PC-9 (cell line): ENCODE measurements at regions not wholly inside any gene's neighbourhood (a gene's known extent, or its start where the extent isn't known, plus 50 kb on each side); places are given as distances from the start of the nearest gene placed in this dataset.

Source experiments
- BruUV-seq: library from RNA; stranded (reverse); fragments of 400-500 nt; replicated peaks from 2 replicates; lab custom pipeline; 2021; lab: Mats Ljungman, UMichigan
- CTCF ChIA-PET: fragments of 300-600 bp; sonication (Branson Sonifier 250); formaldehyde crosslinking; loops from one replicate; lab custom pipeline; 2022; ENCODE audit warnings: antibody characterized with exemption; lab: Charles Lee
- POLR2A ChIA-PET: fragments of 300-600 bp; sonication (Branson Sonifier 250); formaldehyde crosslinking; loops from one replicate; lab custom pipeline; 2022; ENCODE audit warnings: antibody characterized with exemption; ENCODE audit not compliant: unreplicated experiment; lab: Charles Lee
- DNase-seq, 2 experiments: peaks; one replicate each; pipeline versions ENCODE4 v3.0.0 to v3.0.0-alpha.2; 2015 to 2022; ENCODE audit warnings: mixed read lengths in 1 of 2
- H2AFZ ChIP-seq: fragments of 200-600 bp; sonication (generic); 2 replicates; pipeline ENCODE4 v1.8.1; 2017; ENCODE audit warnings: antibody characterized with exemption
- H3F3A ChIP-seq: fragments of 200-600 bp; sonication (generic); 2 replicates; pipeline ENCODE4 v1.8.1; 2017; ENCODE audit warnings: antibody characterized with exemption, mild to moderate bottlenecking, low read depth; ENCODE audit not compliant: insufficient read depth
- H3K27ac ChIP-seq: fragments of 200-600 bp; sonication (generic); 2 replicates; pipeline ENCODE4 v1.6.1; 2016; ENCODE audit warnings: mixed run types
- H3K27me3 ChIP-seq: fragments of 200-600 bp; sonication (generic); 2 replicates; pipeline ENCODE4 v1.6.1; 2016; ENCODE audit warnings: low read depth, mixed run types; ENCODE audit not compliant: insufficient read depth
- H3K36me3 ChIP-seq: fragments of 200-600 bp; sonication (generic); 2 replicates; pipeline ENCODE4 v1.6.1; 2016; ENCODE audit warnings: low read depth, mixed run types
- H3K4me1 ChIP-seq: fragments of 200-600 bp; sonication (generic); replicated peaks from 2 replicates; pipeline ENCODE4 v1.6.1; 2016; ENCODE audit warnings: mixed run types; ENCODE audit not compliant: insufficient read depth
- H3K4me2 ChIP-seq: fragments of 200-600 bp; sonication (generic); 2 replicates; pipeline ENCODE4 v1.6.1; 2017; ENCODE audit warnings: mixed run types
- H3K4me3 ChIP-seq: fragments of 200-600 bp; sonication (generic); 2 replicates; pipeline ENCODE4 v1.6.1; 2016; ENCODE audit warnings: mixed run types
- H3K79me2 ChIP-seq: fragments of 200-600 bp; sonication (generic); 2 replicates; pipeline ENCODE4 v1.6.1; 2017; ENCODE audit warnings: low read depth, mixed run types
- H3K9me2 ChIP-seq: fragments of 200-600 bp; sonication (generic); 2 replicates; pipeline ENCODE4 v1.8.1; 2017; ENCODE audit warnings: mild to moderate bottlenecking; ENCODE audit not compliant: insufficient read depth
- H3K9me3 ChIP-seq: fragments of 200-600 bp; sonication (generic); 2 replicates; pipeline ENCODE4 v1.8.1; 2016; ENCODE audit warnings: low read depth; ENCODE audit not compliant: insufficient read depth
- H4K20me1 ChIP-seq: fragments of 200-600 bp; sonication (generic); 2 replicates; pipeline ENCODE4 v1.8.1; 2017; ENCODE audit not compliant: insufficient read depth
- EZH2 ChIP-seq: fragments of 200-600 bp; sonication (generic); IDR thresholded peaks from 2 replicates; pipeline ENCODE4 v1.8.0; 2017; ENCODE audit warnings: antibody characterized with exemption, low read depth
- intact Hi-C: fragments of 100-400 bp; cut with micrococcal nuclease; formaldehyde crosslinking; loops from one replicate; pipeline ENCODE4 v1.10.0; 2022; ENCODE audit not compliant: unreplicated experiment
- TF ChIP-seq, protein P1 (sequence below): fragments of 200-600 bp; sonication (generic); conservative IDR thresholded peaks from 2 replicates; pipeline ENCODE4 v1.6.1; 2017; ENCODE audit warnings: mixed run types, antibody characterized with exemption, mild to moderate bottlenecking, moderate library complexity

DNA sequence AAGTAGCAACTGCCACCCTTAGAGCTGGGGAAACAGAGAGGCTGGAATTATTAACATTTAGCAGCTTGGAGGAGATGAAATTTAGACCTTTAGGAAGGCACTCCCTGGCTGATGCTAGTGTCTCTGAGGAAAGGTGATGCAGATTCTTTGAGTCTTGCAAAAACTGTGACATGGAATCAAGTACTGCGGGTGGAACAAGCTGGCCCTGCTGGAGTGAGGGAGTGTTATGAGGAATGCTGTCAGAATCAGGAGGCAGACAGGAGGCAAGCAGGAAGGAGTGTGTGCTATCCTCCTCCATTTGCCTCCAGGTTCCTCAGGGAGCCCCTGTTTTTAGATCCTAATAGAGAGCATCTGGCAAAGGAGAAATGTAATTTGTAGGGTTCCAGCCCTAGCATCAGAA is 391.7 kb upstream of the PITX2 start:
- H3K36me3 ChIP-seq = no peaks in the 10 kb centered on the region
- H3K4me3 ChIP-seq = no peak overlapping the region
- no peak for DNase-seq
- H2AFZ ChIP-seq = no peak overlapping the region
- no TSS peak for BruUV-seq
- intact Hi-C loops = no loop called here
- H3K27ac ChIP-seq = no peak overlapping the region
- H3K79me2 ChIP-seq = no peaks in the 10 kb centered on the region
- no peak for TF ChIP-seq EZH2
- TF ChIP-seq, protein P1, sequence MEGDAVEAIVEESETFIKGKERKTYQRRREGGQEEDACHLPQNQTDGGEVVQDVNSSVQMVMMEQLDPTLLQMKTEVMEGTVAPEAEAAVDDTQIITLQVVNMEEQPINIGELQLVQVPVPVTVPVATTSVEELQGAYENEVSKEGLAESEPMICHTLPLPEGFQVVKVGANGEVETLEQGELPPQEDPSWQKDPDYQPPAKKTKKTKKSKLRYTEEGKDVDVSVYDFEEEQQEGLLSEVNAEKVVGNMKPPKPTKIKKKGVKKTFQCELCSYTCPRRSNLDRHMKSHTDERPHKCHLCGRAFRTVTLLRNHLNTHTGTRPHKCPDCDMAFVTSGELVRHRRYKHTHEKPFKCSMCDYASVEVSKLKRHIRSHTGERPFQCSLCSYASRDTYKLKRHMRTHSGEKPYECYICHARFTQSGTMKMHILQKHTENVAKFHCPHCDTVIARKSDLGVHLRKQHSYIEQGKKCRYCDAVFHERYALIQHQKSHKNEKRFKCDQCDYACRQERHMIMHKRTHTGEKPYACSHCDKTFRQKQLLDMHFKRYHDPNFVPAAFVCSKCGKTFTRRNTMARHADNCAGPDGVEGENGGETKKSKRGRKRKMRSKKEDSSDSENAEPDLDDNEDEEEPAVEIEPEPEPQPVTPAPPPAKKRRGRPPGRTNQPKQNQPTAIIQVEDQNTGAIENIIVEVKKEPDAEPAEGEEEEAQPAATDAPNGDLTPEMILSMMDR = no peak
- no peak overlapping the region for H3K4me2 ChIP-seq
- H3K4me1 ChIP-seq = no peaks in the 10 kb centered on the region
- no peaks in the 10 kb centered on the region for H3K9me3 ChIP-seq
- H4K20me1 ChIP-seq = no peaks in the 10 kb centered on the region
- no peaks in the 10 kb centered on the region for H3K27me3 ChIP-seq
- H3F3A ChIP-seq = no peaks in the 10 kb centered on the region
- H3K9me2 ChIP-seq = no peaks in the 10 kb centered on the region
- CTCF ChIA-PET = no interaction called here
- POLR2A ChIA-PET = no interaction called here

DNA sequence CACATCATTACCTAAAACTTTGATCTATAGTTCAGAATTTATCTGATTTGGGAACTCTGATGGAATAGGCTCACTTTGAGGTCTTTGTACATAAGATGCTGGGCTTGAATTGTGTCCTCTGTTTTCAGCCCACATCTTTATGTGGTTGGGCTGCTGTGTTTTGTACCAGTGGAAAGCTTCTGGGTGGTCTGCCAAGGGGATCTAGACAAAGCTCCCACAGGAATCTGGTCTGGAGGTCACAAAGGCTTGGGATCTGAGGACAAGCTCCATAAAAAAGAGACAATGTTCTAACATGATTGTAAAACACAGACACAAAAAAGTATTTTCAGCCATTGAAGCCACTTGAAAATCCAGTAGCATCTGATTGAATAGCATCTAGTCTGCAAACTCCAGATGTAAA is 393.5 kb upstream of the PITX2 start:
- Histone ChIP-seq H3K4me1 (no peaks in the 10 kb centered on the region), H3F3A (no peaks in the 10 kb centered on the region), H2AFZ (no peak overlapping the region), H4K20me1 (no peaks in the 10 kb centered on the region), H3K27me3 (no peaks in the 10 kb centered on the region), H3K36me3 (no peaks in the 10 kb centered on the region), H3K4me3 (no peak overlapping the region), H3K9me3 (no peaks in the 10 kb centered on the region), H3K9me2 (no peaks in the 10 kb centered on the region), H3K27ac (no peak overlapping the region), H3K4me2 (no peak overlapping the region), H3K79me2 (no peaks in the 10 kb centered on the region)
- TF ChIP-seq EZH2 = no peak
- TF ChIP-seq, protein P1 = no peak
- ChIA-PET CTCF (no interaction called here), POLR2A (no interaction called here)
- intact Hi-C loops = no loop called here
- no peak for DNase-seq
- no TSS peak for BruUV-seq

DNA sequence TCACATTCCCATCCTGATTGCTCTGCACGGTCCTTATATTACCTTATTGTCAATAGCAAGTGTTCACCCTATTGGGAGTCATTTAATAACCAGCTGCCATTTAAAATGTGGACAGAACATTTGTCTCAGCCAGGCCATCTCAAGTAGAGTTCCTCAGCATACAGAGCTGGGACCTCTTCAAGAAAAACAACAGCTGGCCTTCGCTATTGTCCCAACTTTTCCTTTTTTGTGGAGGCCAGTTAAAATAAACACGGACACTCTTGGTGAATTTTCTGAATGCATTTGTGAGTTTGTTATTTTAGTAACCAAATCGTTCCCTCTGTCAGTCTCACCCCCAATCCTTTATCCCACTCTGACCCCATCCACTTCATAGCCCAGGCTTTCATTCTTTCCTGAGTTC is 395.3 kb upstream of the PITX2 start:
- ChIA-PET CTCF (interaction anchor here (0.6 kb wide), 1 partner anchor 70 kb away, joined by 4 read pairs; no protein-coding TSS in a partner anchor), POLR2A (no interaction called here)
- Histone ChIP-seq H3K27ac (no peak overlapping the region), H3K79me2 (no peaks in the 10 kb centered on the region), H3K4me3 (no peak overlapping the region), H3K27me3 (no peaks in the 10 kb centered on the region), H3K9me3 (no peaks in the 10 kb centered on the region), H3K4me2 (no peak overlapping the region), H4K20me1 (no peaks in the 10 kb centered on the region), H3K4me1 (no peaks in the 10 kb centered on the region), H2AFZ (no peak overlapping the region), H3K36me3 (no peaks in the 10 kb centered on the region), H3K9me2 (no peaks in the 10 kb centered on the region), H3F3A (no peaks in the 10 kb centered on the region)
- DNase-seq = no peak
- intact Hi-C loops = no loop called here
- no peak for TF ChIP-seq EZH2
- TF ChIP-seq, protein P1 = no peak
- no TSS peak for BruUV-seq
